Gastroesophageal sphincter (tissue), 4 donors: ENCODE measurements at regions not wholly inside any gene's neighbourhood (a gene's known extent, or its start where the extent isn't known, plus 50 kb on each side); places are given as distances from the start of the nearest gene placed in this dataset.

Experiments
- ATAC-seq: fragments of 150-250 bp; one replicate; pipeline ENCODE4 v1.9.1; 2016; ENCODE audit warnings: mild to moderate bottlenecking, moderate library complexity
- H3K27ac ChIP-seq, 4 donors: fragments of 200-600 bp; sonication (generic) in 3 of 4; 1 replicate in 3 of 4; 2 replicates in 1 of 4; pipeline ENCODE4 v1.5.1; 2016 to 2019
- H3K27me3 ChIP-seq: fragments of 200-600 bp; sonication (generic); one replicate; pipeline ENCODE4 v1.5.1; 2019
- H3K36me3 ChIP-seq, 2 donors: fragments of 200-600 bp; sonication (generic); one replicate each; pipeline ENCODE4 v1.5.1; 2019; ENCODE audit warnings: control low read depth in 1 of 2
- H3K4me1 ChIP-seq, 3 donors: fragments of 200-600 bp; sonication (generic); 1 replicate in 2 of 3; 2 replicates in 1 of 3; pipeline ENCODE4 v1.5.1; 2016 to 2019; ENCODE audit warnings: control low read depth in 2 of 3
- H3K4me3 ChIP-seq, 2 donors: fragments of 200-600 bp; sonication (generic); one replicate each; pipeline ENCODE4 v1.5.1; 2019; ENCODE audit warnings: mild to moderate bottlenecking in 1 of 2, moderate library complexity in 1 of 2
- H3K9me3 ChIP-seq, 3 donors: fragments of 200-600 bp; sonication (generic); one replicate each; pipeline ENCODE4 v1.5.1; 2017 to 2019; ENCODE audit warnings: control low read depth in 2 of 3
- CTCF ChIP-seq, 4 experiments: fragments of 200-600 bp in 2 of 4; fragments of 450-650 bp in 2 of 4; sonication (generic) in 1 of 4; IDR thresholded peaks; one replicate each; pipeline ENCODE4 v1.5.1; 2017 to 2019; ENCODE audit warnings: antibody characterized with exemption in 4 of 4, mild to moderate bottlenecking in 2 of 4, moderate library complexity in 2 of 4
- EP300 ChIP-seq: sonication (generic); formaldehyde crosslinking; IDR thresholded peaks from one replicate; pipeline ENCODE4 v1.6.1; 2017; ENCODE audit warnings: antibody characterized with exemption, mild to moderate bottlenecking
- POLR2A ChIP-seq, 2 donors: fragments of 450-650 bp; IDR thresholded peaks; one replicate each; pipeline ENCODE4 v1.6.1; 2017; ENCODE audit warnings: antibody characterized with exemption in 2 of 2, mild to moderate bottlenecking in 2 of 2, moderate library complexity in 1 of 2
- POLR2AphosphoS5 ChIP-seq: sonication (generic); formaldehyde crosslinking; IDR thresholded peaks from one replicate; pipeline ENCODE4 v1.6.1; 2017; ENCODE audit warnings: antibody characterized with exemption
- WGBS, 2 donors: methylation state at CpG; one replicate each; pipeline ENCODE4 v1.1.5; 2018; ENCODE audit warnings: low coverage in 1 of 2; 5-methylcytosine and 5-hydroxymethylcytosine counted together

- no peaks in the 10 kb centered on the region for H3K36me3 ChIP-seq
- H3K4me3 ChIP-seq, result no peak overlapping the region
- H3K27ac ChIP-seq, result no peak overlapping the region
- ATAC-seq, result no peak
- no peaks in the 10 kb centered on the region for H3K27me3 ChIP-seq
- TF ChIP-seq POLR2A (IDR thresholded peaks at IDR 0.05), result no peak
- TF ChIP-seq POLR2AphosphoS5, result no peak
- TF ChIP-seq EP300, result no peak
- TF ChIP-seq CTCF (IDR thresholded peaks at IDR 0.05), result no peak
- no peaks in the 10 kb centered on the region for H3K4me1 ChIP-seq
- peaks cover 0 to 6% (median 0%) of the 10 kb centered on the region in 3 donors for H3K9me3 ChIP-seq
- 100% methylated on average over 1 of the region's 2 CpGs; no CpG with 5 or more reads in 1 of the 2 donors for WGBS, 2 donors
These were observed 117.0 kb upstream of the IRX3 start for GRCh38 chr16:54403580-54403979.

DNA sequence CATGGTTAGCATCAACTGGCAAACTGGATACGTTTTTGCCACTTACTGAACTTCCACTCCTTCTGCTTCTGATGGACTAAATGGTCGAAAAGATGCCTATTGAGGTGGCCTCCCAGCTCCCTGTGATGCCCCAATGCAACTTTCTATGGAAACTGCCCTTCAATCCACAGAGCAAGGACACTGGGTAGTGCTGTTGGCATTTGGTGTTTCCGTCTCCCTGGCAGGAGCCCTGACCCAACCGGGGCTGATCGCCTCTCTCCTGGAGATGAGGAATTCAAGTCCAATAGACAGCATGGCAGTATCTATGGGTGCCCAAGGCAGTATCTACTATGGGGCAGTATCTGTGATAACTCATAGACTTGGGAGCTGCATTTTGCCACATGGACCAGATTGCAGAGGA lies 116.3 kb upstream of the IRX3 start:
- peaks cover 0 to 6% (median 0%) of the 10 kb centered on the region in 3 donors for H3K9me3 ChIP-seq
- TF ChIP-seq POLR2A (IDR thresholded peaks at IDR 0.05), result no peak
- no peak for TF ChIP-seq POLR2AphosphoS5
- no peak for TF ChIP-seq CTCF (IDR thresholded peaks at IDR 0.05)
- TF ChIP-seq EP300, result no peak
- no peaks in the 10 kb centered on the region for H3K4me1 ChIP-seq
- H3K36me3 ChIP-seq, result no peaks in the 10 kb centered on the region
- no peak for ATAC-seq
- WGBS, 2 donors, result 80 to 100% methylated on average over 1 to 2 of the region's 5 CpGs
- no peak overlapping the region for H3K27ac ChIP-seq
- no peaks in the 10 kb centered on the region for H3K27me3 ChIP-seq
- no peak overlapping the region for H3K4me3 ChIP-seq

GRCh38 chr16:54402270-54402669 lies 115.7 kb upstream of the IRX3 start:
- no peak for ATAC-seq
- H3K4me1 ChIP-seq, result no peaks in the 10 kb centered on the region
- no peak overlapping the region for H3K27ac ChIP-seq
- no peak overlapping the region for H3K4me3 ChIP-seq
- H3K36me3 ChIP-seq, result no peaks in the 10 kb centered on the region
- peaks cover 3% of the 10 kb centered on the region for H3K27me3 ChIP-seq
- peaks cover 0 to 6% (median 0%) of the 10 kb centered on the region in 3 donors for H3K9me3 ChIP-seq
- TF ChIP-seq EP300 (no peak), POLR2A (IDR thresholded peaks at IDR 0.05) (no peak)
- WGBS, 2 donors, result 38 to 44% methylated on average over 1 of the region's 4 CpGs

- no peak for ATAC-seq
- H3K9me3 ChIP-seq, result peaks cover 0 to 3% (median 0%) of the 10 kb centered on the region in 3 donors
- no peak for TF ChIP-seq POLR2A (IDR thresholded peaks at IDR 0.05)
- no peak for TF ChIP-seq EP300
- TF ChIP-seq CTCF (IDR thresholded peaks at IDR 0.05), result no peak
- H3K36me3 ChIP-seq, result no peaks in the 10 kb centered on the region
- no peak overlapping the region for H3K27ac ChIP-seq
- H3K4me3 ChIP-seq, result no peak overlapping the region
- H3K4me1 ChIP-seq, result no peaks in the 10 kb centered on the region
- 45 to 52% methylated on average over 3 to 4 of the region's 5 CpGs for WGBS, 2 donors
- peaks cover 5% of the 10 kb centered on the region for H3K27me3 ChIP-seq
These were observed 113.7 kb upstream of the IRX3 start for GRCh38 chr16:54400261-54400660.

- ATAC-seq, result no peak
These were observed 112.4 kb upstream of the IRX3 start for GRCh38 chr16:54398986-54399385.

More at GRCh38 chr16:54398986-54399385, 112.4 kb upstream of the IRX3 start:
- H3K4me1 ChIP-seq, result no peaks in the 10 kb centered on the region
- whole genome bisulfite sequencing, 2 donors, result 95 to 96% methylated on average over 3 of the region's 3 CpGs
- H3K9me3 ChIP-seq, result peaks cover 0 to 9% (median 0%) of the 10 kb centered on the region in 3 donors
- H3K4me3 ChIP-seq, result no peak overlapping the region
- H3K27me3 ChIP-seq, result peaks cover 5% of the 10 kb centered on the region
- H3K27ac ChIP-seq, result no peak overlapping the region
- TF ChIP-seq POLR2A (IDR thresholded peaks at IDR 0.05), result no peak
- no peak for TF ChIP-seq EP300
- TF ChIP-seq CTCF (IDR thresholded peaks at IDR 0.05), result no peak
- no peak for TF ChIP-seq POLR2AphosphoS5
- H3K36me3 ChIP-seq, result no peaks in the 10 kb centered on the region
